GM19239 (cell line): ENCODE measurements at regions not wholly inside any gene's neighbourhood (a gene's known extent, or its start where the extent isn't known, plus 50 kb on each side); places are given as distances from the start of the nearest gene placed in this dataset.
"Not testable (repeated sequence)": the region's sequence is repeated elsewhere in the genome, so short reads cannot be mapped to it uniquely, and the experiment has no call there.

Experiments used
- DNase-seq: peaks from one replicate; pipeline ENCODE4 v3.0.0; 2011; ENCODE audit warnings: low spot score; ENCODE audit not compliant: insufficient read length
- FAIRE-seq: peaks from 2 replicates; lab custom pipeline; 2011; peaks lifted over from hg19 to GRCh38; lab: Jason Lieb, UNC

- FAIRE-seq, DNase-seq: not testable (repeated sequence)
Observed at GRCh38 chr2:65568656-65569440, 136.4 kb upstream of the SPRED2 start.

GRCh38 chr2:65566617-65567016 is 134.2 kb upstream of the SPRED2 start:
- DNase-seq: no peak
- FAIRE-seq: no peak

GRCh38 chr2:65565681-65566080 is 133.3 kb upstream of the SPRED2 start:
- DNase-seq (no peak), FAIRE-seq (no peak)

GRCh38 chr2:65564299-65564698 is 131.9 kb upstream of the SPRED2 start:
- DNase-seq (no peak), FAIRE-seq (no peak)

- FAIRE-seq (no peak), DNase-seq (no peak)
Observed at GRCh38 chr2:65562890-65563289, 130.5 kb upstream of the SPRED2 start.

GRCh38 chr2:65558743-65559142 is 126.3 kb upstream of the SPRED2 start:
- no peak for FAIRE-seq

GRCh38 chr2:65557616-65558573 is 125.5 kb upstream of the SPRED2 start:
- no peak for DNase-seq
- no peak for FAIRE-seq

More at GRCh38 chr2:65558743-65559142, 126.3 kb upstream of the SPRED2 start:
- no peak for DNase-seq

GRCh38 chr2:65554765-65555591 is 122.6 kb upstream of the SPRED2 start:
- DNase-seq: peak; percentile 8
- FAIRE-seq: peak; percentile 21

- DNase-seq: no peak
- no peak for FAIRE-seq
Observed at GRCh38 chr2:65553504-65554074, 121.2 kb upstream of the SPRED2 start.

GRCh38 chr2:65551528-65551927 is 119.1 kb upstream of the SPRED2 start:
- DNase-seq (no peak), FAIRE-seq (no peak)

- FAIRE-seq (no peak), DNase-seq (no peak)
Observed at GRCh38 chr2:65550246-65550645, 117.8 kb upstream of the SPRED2 start.

GRCh38 chr2:65549631-65550030 is 117.2 kb upstream of the SPRED2 start:
- FAIRE-seq (no peak), DNase-seq (no peak)

GRCh38 chr2:65549257-65549627 is 116.8 kb upstream of the SPRED2 start:
- DNase-seq: no peak

GRCh38 chr2:65548576-65549256 is 116.3 kb upstream of the SPRED2 start:
- FAIRE-seq: no peak
- DNase-seq: no peak

More at GRCh38 chr2:65549257-65549627, 116.8 kb upstream of the SPRED2 start:
- FAIRE-seq: no peak

- no peak for DNase-seq
- FAIRE-seq: no peak
Observed at GRCh38 chr2:65548064-65548463, 115.7 kb upstream of the SPRED2 start.

- DNase-seq (no peak), FAIRE-seq (no peak)
Observed at GRCh38 chr2:65545837-65546805, 113.7 kb upstream of the SPRED2 start.

GRCh38 chr2:65541773-65542172 is 109.4 kb upstream of the SPRED2 start:
- FAIRE-seq (no peak), DNase-seq (no peak)

GRCh38 chr2:65539633-65540032 is 107.2 kb upstream of the SPRED2 start:
- FAIRE-seq: no peak
- DNase-seq: no peak
